Liver (tissue), 8 donors: ENCODE measurements at regions not wholly inside any gene's neighbourhood (a gene's known extent, or its start where the extent isn't known, plus 50 kb on each side); places are given as distances from the start of the nearest gene placed in this dataset.

Experiments used
- DNase-seq: peaks from one replicate; pipeline ENCODE4 v3.0.0-alpha.2; 2017; ENCODE audit warnings: low spot score
- H3K27ac ChIP-seq, 2 donors: one replicate each; pipeline ENCODE4 v1.7.0; 2013; ENCODE audit warnings: inconsistent platforms in 2 of 2, low read length in 2 of 2, control low read depth in 1 of 2, low read depth in 1 of 2, mild to moderate bottlenecking in 1 of 2
- H3K27me3 ChIP-seq, 4 donors: one replicate each; pipeline versions ENCODE4 v1.6.1 to v1.7.0; 2013; ENCODE audit warnings: low read length in 3 of 4, inconsistent platforms in 1 of 4, mild to moderate bottlenecking in 1 of 4, moderate library complexity in 1 of 4; ENCODE audit not compliant: control insufficient read depth in 4 of 4, insufficient read depth in 4 of 4
- H3K36me3 ChIP-seq, 4 donors: one replicate each; pipeline versions ENCODE4 v1.6.1 to v1.7.0; 2013; ENCODE audit warnings: low read length in 3 of 4, mild to moderate bottlenecking in 3 of 4, low read depth in 1 of 4, moderate library complexity in 1 of 4; ENCODE audit not compliant: control insufficient read depth in 4 of 4, insufficient read depth in 3 of 4
- H3K4me1 ChIP-seq, 4 donors: one replicate each; pipeline versions ENCODE4 v1.6.1 to v1.7.0; 2013; ENCODE audit warnings: low read length in 3 of 4, mild to moderate bottlenecking in 3 of 4, moderate library complexity in 1 of 4; ENCODE audit not compliant: control insufficient read depth in 4 of 4, insufficient read depth in 4 of 4
- H3K4me3 ChIP-seq, 3 donors: one replicate each; pipeline versions ENCODE4 v1.6.1 to v1.7.0; 2013; ENCODE audit warnings: low read length in 3 of 3, control low read depth in 1 of 3, low read depth in 1 of 3, mild to moderate bottlenecking in 1 of 3
- H3K9ac ChIP-seq, 2 donors: one replicate each; pipeline ENCODE4 v1.7.0; 2013; ENCODE audit warnings: low read length in 2 of 2, mild to moderate bottlenecking in 2 of 2, moderate library complexity in 2 of 2, control low read depth in 1 of 2, low read depth in 1 of 2
- H3K9me3 ChIP-seq, 4 donors: one replicate each; pipeline versions ENCODE4 v1.6.1 to v1.7.0; 2013; ENCODE audit warnings: low read length in 3 of 4; ENCODE audit not compliant: control insufficient read depth in 4 of 4
- FOXA2 ChIP-seq: IDR thresholded peaks from 2 replicates; pipeline ENCODE4 v1.6.1; 2016; ENCODE audit warnings: antibody characterized with exemption
- HNF4A ChIP-seq, 2 donors: conservative IDR thresholded peaks; 2 replicates each; pipeline ENCODE4 v1.6.1; 2016; ENCODE audit warnings: antibody characterized with exemption in 2 of 2, mild to moderate bottlenecking in 2 of 2
- JUND ChIP-seq, 2 donors: IDR thresholded peaks; 2 replicates each; pipeline ENCODE4 v1.6.1; 2016; ENCODE audit warnings: antibody characterized with exemption in 2 of 2
- SP1 ChIP-seq: IDR thresholded peaks from 2 replicates; pipeline ENCODE4 v1.6.1; 2018; ENCODE audit warnings: antibody characterized with exemption, mild to moderate bottlenecking
- TAF1 ChIP-seq: conservative IDR thresholded peaks from 2 replicates; pipeline ENCODE4 v1.6.1; 2016; ENCODE audit warnings: antibody characterized with exemption, mild to moderate bottlenecking
- YY1 ChIP-seq: IDR thresholded peaks from 2 replicates; pipeline ENCODE4 v1.6.1; 2016; ENCODE audit warnings: antibody characterized with exemption, mild to moderate bottlenecking
- WGBS: extraction: QIAGEN DNeasy Blood & Tissue Kit; methylation state at CpG from one replicate; pipeline ENCODE4 v1.1.7; 2013; 5-methylcytosine and 5-hydroxymethylcytosine counted together
- TF ChIP-seq, protein P1 (sequence below): IDR thresholded peaks from 2 replicates; pipeline ENCODE4 v1.6.1; 2016; ENCODE audit warnings: antibody characterized with exemption, mild to moderate bottlenecking
- TF ChIP-seq, protein P2 (sequence below): IDR thresholded peaks from 2 replicates; pipeline ENCODE4 v1.6.1; 2016; ENCODE audit warnings: antibody characterized with exemption
- TF ChIP-seq, protein P3 (sequence below): fragments of 150-350 bp; IDR thresholded peaks from 2 replicates; pipeline ENCODE4 v1.5.1; 2017; ENCODE audit warnings: improper control_type of control experiment, low read depth, low read length; ENCODE audit not compliant: missing input control
- TF ChIP-seq, protein P4 (sequence below): IDR thresholded peaks from 2 replicates; pipeline ENCODE4 v1.6.1; 2016; ENCODE audit warnings: antibody characterized with exemption
- donor health status: healthy.
- donor health status: healthy.
- donor health status: healthy.
- donor health status: healthy.
- donor health status: healthy.

DNA sequence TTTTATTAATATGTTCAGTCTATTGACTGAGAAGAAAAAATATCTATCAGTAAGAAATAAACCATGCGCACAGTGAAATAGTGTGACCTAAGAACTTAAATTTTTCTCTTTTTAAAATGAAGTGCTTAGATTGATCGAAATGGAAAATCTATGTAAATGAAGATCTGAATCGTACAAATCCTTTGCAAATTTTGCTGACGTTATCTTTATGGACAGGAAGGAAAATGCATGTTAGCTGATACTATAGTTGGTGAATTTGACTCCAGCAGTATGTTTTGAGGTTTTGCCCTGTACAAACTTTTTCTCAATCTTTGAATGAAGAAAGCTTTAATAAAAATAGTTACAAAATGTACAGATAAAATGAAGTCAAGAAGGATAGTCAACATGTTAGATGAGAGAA is 82.9 kb downstream of the NRN1 start (continued):
- TF ChIP-seq, protein P1, sequence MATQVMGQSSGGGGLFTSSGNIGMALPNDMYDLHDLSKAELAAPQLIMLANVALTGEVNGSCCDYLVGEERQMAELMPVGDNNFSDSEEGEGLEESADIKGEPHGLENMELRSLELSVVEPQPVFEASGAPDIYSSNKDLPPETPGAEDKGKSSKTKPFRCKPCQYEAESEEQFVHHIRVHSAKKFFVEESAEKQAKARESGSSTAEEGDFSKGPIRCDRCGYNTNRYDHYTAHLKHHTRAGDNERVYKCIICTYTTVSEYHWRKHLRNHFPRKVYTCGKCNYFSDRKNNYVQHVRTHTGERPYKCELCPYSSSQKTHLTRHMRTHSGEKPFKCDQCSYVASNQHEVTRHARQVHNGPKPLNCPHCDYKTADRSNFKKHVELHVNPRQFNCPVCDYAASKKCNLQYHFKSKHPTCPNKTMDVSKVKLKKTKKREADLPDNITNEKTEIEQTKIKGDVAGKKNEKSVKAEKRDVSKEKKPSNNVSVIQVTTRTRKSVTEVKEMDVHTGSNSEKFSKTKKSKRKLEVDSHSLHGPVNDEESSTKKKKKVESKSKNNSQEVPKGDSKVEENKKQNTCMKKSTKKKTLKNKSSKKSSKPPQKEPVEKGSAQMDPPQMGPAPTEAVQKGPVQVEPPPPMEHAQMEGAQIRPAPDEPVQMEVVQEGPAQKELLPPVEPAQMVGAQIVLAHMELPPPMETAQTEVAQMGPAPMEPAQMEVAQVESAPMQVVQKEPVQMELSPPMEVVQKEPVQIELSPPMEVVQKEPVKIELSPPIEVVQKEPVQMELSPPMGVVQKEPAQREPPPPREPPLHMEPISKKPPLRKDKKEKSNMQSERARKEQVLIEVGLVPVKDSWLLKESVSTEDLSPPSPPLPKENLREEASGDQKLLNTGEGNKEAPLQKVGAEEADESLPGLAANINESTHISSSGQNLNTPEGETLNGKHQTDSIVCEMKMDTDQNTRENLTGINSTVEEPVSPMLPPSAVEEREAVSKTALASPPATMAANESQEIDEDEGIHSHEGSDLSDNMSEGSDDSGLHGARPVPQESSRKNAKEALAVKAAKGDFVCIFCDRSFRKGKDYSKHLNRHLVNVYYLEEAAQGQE, result no peak
- TF ChIP-seq JUND (IDR thresholded peaks at IDR 0.05) (no peak), SP1 (no peak)

DNA sequence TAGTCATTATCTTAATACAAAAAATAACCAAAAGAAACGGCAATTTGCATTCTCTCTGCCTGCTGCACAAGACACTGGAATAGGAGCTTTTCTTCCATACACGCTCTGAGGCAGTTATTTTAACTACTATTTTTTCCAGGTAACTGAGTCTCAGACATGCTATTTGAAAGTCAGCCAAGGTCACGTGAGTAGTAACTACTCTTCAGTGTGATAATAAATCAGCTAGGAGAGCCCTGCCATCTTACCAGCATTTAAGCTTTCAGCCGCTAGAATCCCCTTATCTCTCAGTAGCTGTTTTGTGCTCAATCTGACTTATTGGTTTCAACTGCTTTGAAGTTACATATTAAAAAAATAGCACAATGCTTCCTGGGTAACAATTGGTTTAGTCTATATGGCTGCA is 84.5 kb downstream of the NRN1 start:
- Histone ChIP-seq H3K27ac (no peak overlapping the region), H3K4me3 (no peak overlapping the region), H3K9ac (no peak overlapping the region), H3K36me3 (no peaks in the 10 kb centered on the region), H3K4me1 (no peaks in the 10 kb centered on the region), H3K27me3 (peaks cover 0 to 2% (median 0%) of the 10 kb centered on the region in 4 donors), H3K9me3 (peaks cover 0 to 11% (median 0%) of the 10 kb centered on the region in 4 donors)
- no peak for DNase-seq
- 76% methylated on average over 4 of the region's 4 CpGs for WGBS
- no peak for TF ChIP-seq TAF1
- TF ChIP-seq, protein P2, sequence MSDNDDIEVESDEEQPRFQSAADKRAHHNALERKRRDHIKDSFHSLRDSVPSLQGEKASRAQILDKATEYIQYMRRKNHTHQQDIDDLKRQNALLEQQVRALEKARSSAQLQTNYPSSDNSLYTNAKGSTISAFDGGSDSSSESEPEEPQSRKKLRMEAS, result no peak
- TF ChIP-seq YY1, result no peak
- TF ChIP-seq, protein P1, result no peak

DNA sequence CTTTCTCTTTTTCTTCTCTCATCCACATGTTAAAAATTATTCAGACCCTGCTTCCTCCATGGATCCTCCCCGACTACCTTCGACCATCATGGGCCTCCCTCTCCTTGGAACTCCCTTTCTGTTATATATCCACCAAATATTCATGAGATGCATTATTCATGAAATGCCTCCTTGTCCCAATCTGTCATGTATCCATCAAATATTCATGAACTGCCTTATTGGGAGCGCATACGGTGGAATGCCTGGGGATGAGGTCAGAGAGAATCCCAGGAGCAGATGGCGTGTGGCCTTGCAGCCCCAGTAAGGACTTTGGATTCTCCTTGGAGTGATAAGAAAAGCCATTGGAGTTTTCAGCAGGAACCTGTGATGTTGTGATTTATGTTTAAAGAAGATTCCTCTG is 97.0 kb downstream of the NRN1 start:
- Histone ChIP-seq H3K36me3 (no peaks in the 10 kb centered on the region), H3K9ac (no peak overlapping the region), H3K9me3 (no peaks in the 10 kb centered on the region), H3K27me3 (no peaks in the 10 kb centered on the region), H3K4me3 (no peak overlapping the region), H3K27ac (no peak overlapping the region), H3K4me1 (no peaks in the 10 kb centered on the region)
- WGBS, result 90% methylated on average over 5 of the region's 5 CpGs
- TF ChIP-seq, protein P3, sequence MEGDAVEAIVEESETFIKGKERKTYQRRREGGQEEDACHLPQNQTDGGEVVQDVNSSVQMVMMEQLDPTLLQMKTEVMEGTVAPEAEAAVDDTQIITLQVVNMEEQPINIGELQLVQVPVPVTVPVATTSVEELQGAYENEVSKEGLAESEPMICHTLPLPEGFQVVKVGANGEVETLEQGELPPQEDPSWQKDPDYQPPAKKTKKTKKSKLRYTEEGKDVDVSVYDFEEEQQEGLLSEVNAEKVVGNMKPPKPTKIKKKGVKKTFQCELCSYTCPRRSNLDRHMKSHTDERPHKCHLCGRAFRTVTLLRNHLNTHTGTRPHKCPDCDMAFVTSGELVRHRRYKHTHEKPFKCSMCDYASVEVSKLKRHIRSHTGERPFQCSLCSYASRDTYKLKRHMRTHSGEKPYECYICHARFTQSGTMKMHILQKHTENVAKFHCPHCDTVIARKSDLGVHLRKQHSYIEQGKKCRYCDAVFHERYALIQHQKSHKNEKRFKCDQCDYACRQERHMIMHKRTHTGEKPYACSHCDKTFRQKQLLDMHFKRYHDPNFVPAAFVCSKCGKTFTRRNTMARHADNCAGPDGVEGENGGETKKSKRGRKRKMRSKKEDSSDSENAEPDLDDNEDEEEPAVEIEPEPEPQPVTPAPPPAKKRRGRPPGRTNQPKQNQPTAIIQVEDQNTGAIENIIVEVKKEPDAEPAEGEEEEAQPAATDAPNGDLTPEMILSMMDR, result no peak
- TF ChIP-seq, protein P1, result no peak
- TF ChIP-seq FOXA2 (no peak), HNF4A (conservative IDR thresholded peaks at IDR 0.05) (no peak), TAF1 (no peak)
- TF ChIP-seq, protein P4, sequence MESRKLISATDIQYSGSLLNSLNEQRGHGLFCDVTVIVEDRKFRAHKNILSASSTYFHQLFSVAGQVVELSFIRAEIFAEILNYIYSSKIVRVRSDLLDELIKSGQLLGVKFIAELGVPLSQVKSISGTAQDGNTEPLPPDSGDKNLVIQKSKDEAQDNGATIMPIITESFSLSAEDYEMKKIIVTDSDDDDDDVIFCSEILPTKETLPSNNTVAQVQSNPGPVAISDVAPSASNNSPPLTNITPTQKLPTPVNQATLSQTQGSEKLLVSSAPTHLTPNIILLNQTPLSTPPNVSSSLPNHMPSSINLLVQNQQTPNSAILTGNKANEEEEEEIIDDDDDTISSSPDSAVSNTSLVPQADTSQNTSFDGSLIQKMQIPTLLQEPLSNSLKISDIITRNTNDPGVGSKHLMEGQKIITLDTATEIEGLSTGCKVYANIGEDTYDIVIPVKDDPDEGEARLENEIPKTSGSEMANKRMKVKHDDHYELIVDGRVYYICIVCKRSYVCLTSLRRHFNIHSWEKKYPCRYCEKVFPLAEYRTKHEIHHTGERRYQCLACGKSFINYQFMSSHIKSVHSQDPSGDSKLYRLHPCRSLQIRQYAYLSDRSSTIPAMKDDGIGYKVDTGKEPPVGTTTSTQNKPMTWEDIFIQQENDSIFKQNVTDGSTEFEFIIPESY, result no peak
- TF ChIP-seq, protein P2, result no peak
- no peak for DNase-seq
